Keratinocyte (primary cell): ENCODE measurements at regions not wholly inside any gene's neighbourhood (a gene's known extent, or its start where the extent isn't known, plus 50 kb on each side); places are given as distances from the start of the nearest gene placed in this dataset.

Experiments
- DNase-seq: peaks from one replicate; pipeline ENCODE4 v3.0.0-alpha.2; 2011; ENCODE audit warnings: low read depth, missing footprints, low spot score
- FAIRE-seq: peaks from 2 replicates; lab custom pipeline; 2011; peaks lifted over from hg19 to GRCh38; lab: Jason Lieb, UNC
- H2AFZ ChIP-seq: 2 replicates; pipeline ENCODE4 v1.6.0; 2012; ENCODE audit warnings: low read length, control low read depth, inconsistent platforms; ENCODE audit not compliant: control insufficient read depth
- H3K27ac ChIP-seq: 2 replicates; pipeline ENCODE4 v1.5.1; 2011; ENCODE audit warnings: low read length; ENCODE audit not compliant: control insufficient read depth, insufficient read depth
- H3K27me3 ChIP-seq: 3 replicates; pipeline ENCODE4 v1.6.0; 2011; ENCODE audit warnings: low read length; ENCODE audit not compliant: control insufficient read depth, insufficient read depth; ENCODE audit errors: extremely low read depth
- H3K36me3 ChIP-seq, 2 experiments: 2 replicates in 1 of 2; 3 replicates in 1 of 2; pipeline ENCODE4 v1.5.1; 2011; ENCODE audit warnings: low read length in 2 of 2, mild to moderate bottlenecking in 1 of 2; ENCODE audit not compliant: control insufficient read depth in 2 of 2, insufficient read depth in 2 of 2; ENCODE audit errors: extremely low read depth in 1 of 2
- H3K4me1 ChIP-seq: 3 replicates; pipeline ENCODE4 v1.5.1; 2011; ENCODE audit warnings: low read length; ENCODE audit not compliant: control insufficient read depth, insufficient read depth; ENCODE audit errors: extremely low read depth
- H3K4me2 ChIP-seq: 3 replicates; pipeline ENCODE4 v1.6.0; 2011; ENCODE audit warnings: low read depth, low read length; ENCODE audit not compliant: control insufficient read depth, insufficient read depth; ENCODE audit errors: extremely low read depth
- H3K4me3 ChIP-seq, 3 experiments: fragments of 200-600 bp in 1 of 3; sonication (generic) in 1 of 3; 2 replicates in 2 of 3; 3 replicates in 1 of 3; pipeline ENCODE4 v1.5.1; 2011 to 2016; ENCODE audit warnings: low read length in 3 of 3, mild to moderate bottlenecking in 3 of 3, control low read depth in 2 of 3, inconsistent platforms in 1 of 3, low read depth in 1 of 3, mixed read lengths in 1 of 3, mixed run types in 1 of 3, moderate library complexity in 1 of 3; ENCODE audit not compliant: control insufficient read depth in 2 of 3, insufficient read depth in 2 of 3; ENCODE audit errors: extremely low read depth in 1 of 3
- H3K79me2 ChIP-seq: 2 replicates; pipeline ENCODE4 v1.6.0; 2012; ENCODE audit warnings: low read length; ENCODE audit not compliant: control insufficient read depth, insufficient read depth
- H3K9ac ChIP-seq: 3 replicates; pipeline ENCODE4 v1.6.0; 2011; ENCODE audit warnings: low read length; ENCODE audit not compliant: control insufficient read depth, insufficient read depth; ENCODE audit errors: extremely low read depth
- H3K9me1 ChIP-seq: 3 replicates; pipeline ENCODE4 v1.6.0; 2011; ENCODE audit warnings: low read length; ENCODE audit not compliant: control insufficient read depth, insufficient read depth; ENCODE audit errors: extremely low read depth
- H3K9me3 ChIP-seq: 2 replicates; pipeline ENCODE4 v1.5.1; 2012; ENCODE audit warnings: low read depth, low read length; ENCODE audit not compliant: control insufficient read depth
- H4K20me1 ChIP-seq: 3 replicates; pipeline ENCODE4 v1.6.0; 2011; ENCODE audit warnings: low read length; ENCODE audit not compliant: control insufficient read depth, insufficient read depth; ENCODE audit errors: extremely low read depth
- CTCF ChIP-seq, 3 experiments: IDR thresholded peaks in 1 of 3; conservative IDR thresholded peaks in 1 of 3; optimal IDR thresholded peaks in 1 of 3; 2 replicates in 2 of 3; 3 replicates in 1 of 3; pipeline versions ENCODE3 to v1.5.1; 2011; ENCODE audit warnings: low read length in 3 of 3, mild to moderate bottlenecking in 3 of 3, moderate library complexity in 2 of 3, control low read depth in 1 of 3, inconsistent platforms in 1 of 3; ENCODE audit not compliant: insufficient read depth in 2 of 3; ENCODE audit errors: extremely low read depth in 1 of 3
- EZH2 ChIP-seq: IDR thresholded peaks from one replicate; pipeline ENCODE4 v1.6.1; 2012; ENCODE audit warnings: inconsistent platforms, mild to moderate bottlenecking, low read length, moderate library complexity
- dilution Hi-C: fragments of 300-500 bp; cut with MboI; formaldehyde crosslinking; loops from one replicate; pipeline ENCODE4 v1.7.0; 2020; ENCODE audit warnings: low sequenced_read_pairs; ENCODE audit not compliant: extremely low pct_ligation_motif_present

GRCh38 chr9:11962327-11962726, 730.9 kb upstream of the TYRP1 start:
- H3K79me2 ChIP-seq: no peaks in the 10 kb centered on the region
- no peaks in the 10 kb centered on the region for H3K9me3 ChIP-seq
- H4K20me1 ChIP-seq: no peaks in the 10 kb centered on the region
- H3K4me1 ChIP-seq: no peaks in the 10 kb centered on the region
- H3K36me3 ChIP-seq: no peaks in the 10 kb centered on the region
- no peak for TF ChIP-seq EZH2
- TF ChIP-seq CTCF (optimal IDR thresholded peaks at IDR 0.05 in 1 of 3, IDR thresholded peaks at IDR 0.05 in 1 of 3, conservative IDR thresholded peaks at IDR 0.05 in 1 of 3; ENCODE audit: extremely low read depth in 1 of 3, insufficient read depth in 2 of 3, low read length in 3 of 3): no peak
- DNase-seq (no peak), FAIRE-seq (no peak)
- no peak overlapping the region for H3K4me2 ChIP-seq
- H3K4me3 ChIP-seq: no peak overlapping the region
- H3K9me1 ChIP-seq: no peaks in the 10 kb centered on the region
- no peak overlapping the region for H2AFZ ChIP-seq
- dilution Hi-C loops: no loop called here
- H3K27ac ChIP-seq: no peak overlapping the region
- H3K9ac ChIP-seq: no peak overlapping the region
- no peaks in the 10 kb centered on the region for H3K27me3 ChIP-seq

- FAIRE-seq: no peak
- dilution Hi-C loops: no loop called here
- Histone ChIP-seq H2AFZ (no peak overlapping the region), H3K27me3 (no peaks in the 10 kb centered on the region), H3K9me3 (no peaks in the 10 kb centered on the region), H3K9me1 (no peaks in the 10 kb centered on the region), H4K20me1 (no peaks in the 10 kb centered on the region), H3K36me3 (no peaks in the 10 kb centered on the region), H3K27ac (no peak overlapping the region), H3K4me1 (no peaks in the 10 kb centered on the region), H3K79me2 (no peaks in the 10 kb centered on the region), H3K4me3 (no peak overlapping the region), H3K9ac (no peak overlapping the region), H3K4me2 (no peak overlapping the region)
- DNase-seq: no peak
- TF ChIP-seq EZH2 (no peak), CTCF (optimal IDR thresholded peaks at IDR 0.05 in 1 of 3, IDR thresholded peaks at IDR 0.05 in 1 of 3, conservative IDR thresholded peaks at IDR 0.05 in 1 of 3; ENCODE audit: extremely low read depth in 1 of 3, insufficient read depth in 2 of 3, low read length in 3 of 3) (no peak)
Measured at GRCh38 chr9:11966786-11967185, 726.4 kb upstream of the TYRP1 start.
